Uterus (tissue), 3 donors: ENCODE measurements at regions not wholly inside any gene's neighbourhood (a gene's known extent, or its start where the extent isn't known, plus 50 kb on each side); places are given as distances from the start of the nearest gene placed in this dataset. TPM values are rescaled to one million over a fixed set of nuclear protein-coding genes. Genes with fewer than 3 reads are reported as not detected.

Experiments
- DNase-seq, 2 donors: peaks; one replicate each; pipeline ENCODE4 v3.0.0-alpha.2; 2019 to 2020
- H3K27ac ChIP-seq, 2 donors: fragments of 200-600 bp; sonication (generic); 1 replicate in 1 of 2; 2 replicates in 1 of 2; pipeline ENCODE4 v1.5.1; 2016 to 2018
- H3K27me3 ChIP-seq, 2 donors: fragments of 200-600 bp; sonication (generic); one replicate each; pipeline ENCODE4 v1.5.1; 2018 to 2019; ENCODE audit warnings: control low read depth in 1 of 2
- H3K36me3 ChIP-seq, 2 donors: fragments of 200-600 bp; sonication (generic); one replicate each; pipeline ENCODE4 v1.5.1; 2019; ENCODE audit warnings: control low read depth in 1 of 2
- H3K4me1 ChIP-seq, 2 donors: fragments of 200-600 bp; sonication (generic); one replicate each; pipeline ENCODE4 v1.5.1; 2018 to 2019; ENCODE audit warnings: control low read depth in 1 of 2
- H3K4me3 ChIP-seq, 2 donors: fragments of 200-600 bp; sonication (generic); 1 replicate in 1 of 2; 2 replicates in 1 of 2; pipeline ENCODE4 v1.5.1; 2018 to 2019; ENCODE audit warnings: mild to moderate bottlenecking in 1 of 2
- H3K9me3 ChIP-seq, 2 donors: fragments of 200-600 bp; sonication (generic); one replicate each; pipeline ENCODE4 v1.5.1; 2019; ENCODE audit warnings: control low read depth in 1 of 2
- CTCF ChIP-seq, 4 experiments: fragments of 200-600 bp in 2 of 4; fragments of 450-650 bp in 2 of 4; sonication (generic) in 2 of 4; IDR thresholded peaks; one replicate each; pipeline ENCODE4 v1.5.1; 2016 to 2019; ENCODE audit warnings: antibody characterized with exemption in 4 of 4, mild to moderate bottlenecking in 2 of 4, moderate library complexity in 1 of 4
- POLR2A ChIP-seq, 2 donors: fragments of 450-650 bp; IDR thresholded peaks; one replicate each; pipeline ENCODE4 v1.6.1; 2016; ENCODE audit warnings: antibody characterized with exemption in 2 of 2, mild to moderate bottlenecking in 1 of 2, moderate library complexity in 1 of 2
- intact Hi-C: fragments of 100-400 bp; cut with DNase I; formaldehyde crosslinking; loops from one replicate; pipeline ENCODE4 v1.15.1; 2023; ENCODE audit warnings: low total_unique reads
- microRNA counts, 2 donors: library from miRNA; unstranded; fragments of <30 nt; microRNA quantifications; one replicate each; lab custom pipeline; 2016 to 2017
- microRNA-seq: library from miRNA; unstranded; fragments of <30 nt; microRNA quantifications from one replicate; pipeline ENCODE4, GENCODE V29; 2016; ENCODE audit warnings: borderline microRNAs expressed, borderline replicate concordance
- small RNA-seq: library from RNA; depleted of rRNA; stranded (forward); fragments of <200 nt; gene quantifications from one replicate; pipeline ENCODE3, GENCODE V24; 2016
- donor health status: DM: yes; HTN: yes; CAD: no.

GRCh38 chr1:24983006-24983680 is 53.1 kb upstream of the RUNX3 start:
- no peaks in the 10 kb centered on the region for H3K36me3 ChIP-seq
- no peak for TF ChIP-seq CTCF (IDR thresholded peaks at IDR 0.05)
- no peak for TF ChIP-seq POLR2A (IDR thresholded peaks at IDR 0.05)

GRCh38 chr1:24981631-24982005 is 51.5 kb upstream of the RUNX3 start:
- no peaks in the 10 kb centered on the region for H3K9me3 ChIP-seq
- TF ChIP-seq POLR2A (IDR thresholded peaks at IDR 0.05) (no peak), CTCF (IDR thresholded peaks at IDR 0.05) (no peak)
- H3K36me3 ChIP-seq = no peaks in the 10 kb centered on the region
- H3K27me3 ChIP-seq = no peaks in the 10 kb centered on the region
- intact Hi-C loops = no loop called here
- no peak overlapping the region for H3K4me3 ChIP-seq
- no peaks in the 10 kb centered on the region for H3K4me1 ChIP-seq
- DNase-seq = no peak
- H3K27ac ChIP-seq = no peak overlapping the region

More at GRCh38 chr1:24983006-24983680, 53.1 kb upstream of the RUNX3 start:
- intact Hi-C loops = no loop called here
- DNase-seq = no peak
- Histone ChIP-seq H3K27me3 (no peaks in the 10 kb centered on the region), H3K27ac (no peak overlapping the region), H3K4me3 (no peak overlapping the region), H3K9me3 (no peaks in the 10 kb centered on the region), H3K4me1 (no peaks in the 10 kb centered on the region)

GRCh38 chr1:24980836-24981630 is 51.0 kb upstream of the RUNX3 start:
- H3K4me1 ChIP-seq = no peaks in the 10 kb centered on the region
- no peak overlapping the region for H3K4me3 ChIP-seq
- H3K27ac ChIP-seq = no peak overlapping the region
- DNase-seq = no peak
- H3K27me3 ChIP-seq = peaks cover 0 to 3% of the 10 kb centered on the region in 2 donors
- intact Hi-C loops = no loop called here
- TF ChIP-seq CTCF (IDR thresholded peaks at IDR 0.05) = no peak
- no peak for TF ChIP-seq POLR2A (IDR thresholded peaks at IDR 0.05)
- H3K36me3 ChIP-seq = no peaks in the 10 kb centered on the region
- H3K9me3 ChIP-seq = no peaks in the 10 kb centered on the region

MicroRNA genes in the stretch of these regions (microRNA counts, 767-probe panel; counts per million panel counts)
- microRNA hsa-miR-4425 (lab: Ali Mortazavi, UCI) = 0 counts per million in 2 donors

Small RNA genes in the stretch of these regions (microRNA-seq; reads per million reads assigned to microRNA genes)
- gene MIR4425 = not detected

Small RNA genes in the stretch of these regions (small RNA-seq; reads per million reads assigned to genes)
- not detected for gene MIR4425
